HuH-7 (cell line): ENCODE measurements at regions not wholly inside any gene's neighbourhood (a gene's known extent, or its start where the extent isn't known, plus 50 kb on each side); places are given as distances from the start of the nearest gene placed in this dataset.
"Not testable (repeated sequence)": the region's sequence is repeated elsewhere in the genome, so short reads cannot be mapped to it uniquely, and the experiment has no call there.

Source experiments
- DNase-seq: peaks from one replicate; pipeline ENCODE4 v3.0.0; 2011; ENCODE audit warnings: low spot score

- DNase-seq, result no peak
These were observed 762.3 kb upstream of the ARPP21 start for GRCh38 chr3:34876997-34877396.

GRCh38 chr3:34878488-34878887, 760.8 kb upstream of the ARPP21 start:
- no peak for DNase-seq

- DNase-seq, result no peak
These were observed 758.3 kb upstream of the ARPP21 start for GRCh38 chr3:34881026-34881425.

- no peak for DNase-seq
These were observed 756.6 kb upstream of the ARPP21 start for GRCh38 chr3:34882764-34883163.

GRCh38 chr3:34884007-34884406, 755.3 kb upstream of the ARPP21 start:
- DNase-seq, result no peak

- no peak for DNase-seq
These were observed 752.9 kb upstream of the ARPP21 start for GRCh38 chr3:34886443-34886842.

- DNase-seq, result no peak
These were observed 749.7 kb upstream of the ARPP21 start for GRCh38 chr3:34889641-34890040.

- DNase-seq, result no peak
These were observed 749.1 kb upstream of the ARPP21 start for GRCh38 chr3:34890247-34890646.

GRCh38 chr3:34891941-34892340, 747.4 kb upstream of the ARPP21 start:
- no peak for DNase-seq

- DNase-seq, result no peak
These were observed 743.5 kb upstream of the ARPP21 start for GRCh38 chr3:34895841-34896240.

- not testable (repeated sequence) for DNase-seq
These were observed 729.6 kb upstream of the ARPP21 start for GRCh38 chr3:34909679-34910078.

GRCh38 chr3:34919025-34919424, 720.3 kb upstream of the ARPP21 start:
- no peak for DNase-seq

- DNase-seq, result no peak
These were observed 718.5 kb upstream of the ARPP21 start for GRCh38 chr3:34920806-34921205.

GRCh38 chr3:34924961-34925360, 714.4 kb upstream of the ARPP21 start:
- no peak for DNase-seq

GRCh38 chr3:34925851-34926250, 713.5 kb upstream of the ARPP21 start:
- no peak for DNase-seq

GRCh38 chr3:34929036-34929435, 710.3 kb upstream of the ARPP21 start:
- no peak for DNase-seq

- DNase-seq, result no peak
These were observed 704.7 kb upstream of the ARPP21 start for GRCh38 chr3:34934660-34935059.

GRCh38 chr3:34938784-34939183, 700.5 kb upstream of the ARPP21 start:
- no peak for DNase-seq

- no peak for DNase-seq
These were observed 697.1 kb upstream of the ARPP21 start for GRCh38 chr3:34942256-34942655.

GRCh38 chr3:34947834-34948233, 691.5 kb upstream of the ARPP21 start:
- no peak for DNase-seq

GRCh38 chr3:34948517-34948916, 690.8 kb upstream of the ARPP21 start:
- no peak for DNase-seq

- DNase-seq, result no peak
These were observed 683.6 kb upstream of the ARPP21 start for GRCh38 chr3:34955680-34956079.

GRCh38 chr3:34956511-34956910, 682.8 kb upstream of the ARPP21 start:
- DNase-seq, result no peak

- DNase-seq, result no peak
These were observed 681.6 kb upstream of the ARPP21 start for GRCh38 chr3:34957677-34958076.

- no peak for DNase-seq
These were observed 669.8 kb upstream of the ARPP21 start for GRCh38 chr3:34969513-34969912.
